ENCODE measurements at regions not wholly inside any gene's neighbourhood (a gene's known extent, or its start where the extent isn't known, plus 50 kb on each side); places are given as distances from the start of the nearest gene placed in this dataset.
A peak's percentile ranks its signal among the peaks of the same experiment; 100 is the strongest.

DNA sequence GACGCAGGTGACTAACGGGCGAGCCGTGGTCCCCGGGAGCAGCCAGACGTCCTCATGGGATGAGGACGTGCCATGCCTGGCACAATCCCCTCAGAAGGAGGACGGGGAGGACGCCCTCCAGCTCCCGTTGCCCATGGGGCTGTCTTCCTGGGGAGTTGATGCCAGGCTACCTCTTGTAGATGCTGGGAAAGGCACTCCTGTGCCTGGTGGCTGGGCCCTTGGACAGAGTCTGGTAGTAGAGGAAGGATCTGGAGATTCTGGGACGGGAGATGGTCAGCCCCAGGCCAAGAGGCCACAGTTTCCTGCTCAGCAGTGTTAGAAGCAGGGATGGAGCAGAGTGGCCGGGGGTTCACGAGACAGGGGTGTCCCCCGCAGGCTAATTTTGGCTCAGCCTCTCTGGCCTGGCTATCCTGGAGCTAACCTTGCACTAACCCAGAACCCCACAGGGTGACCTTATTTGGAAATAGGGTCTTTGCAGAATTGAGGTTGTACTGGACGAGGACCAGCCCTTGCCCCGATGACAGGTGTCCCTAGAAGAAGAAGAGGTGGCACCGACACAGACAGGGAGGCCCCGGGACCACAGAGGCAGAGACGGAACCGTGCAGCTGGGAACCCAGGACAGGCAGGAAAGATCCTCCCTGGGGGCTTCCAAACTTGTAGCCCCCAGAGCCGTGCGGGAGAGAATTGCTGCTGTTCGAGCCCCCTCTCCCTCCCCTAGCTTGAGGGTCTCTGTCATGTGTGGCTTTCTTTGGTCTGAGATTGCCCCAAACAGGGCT is 50.1 kb upstream of the ADRA2C start:
- no peaks in the 10 kb centered on the region for H3K36me3 ChIP-seq (ENCODE audit: control insufficient read depth, insufficient read depth, low read length)

DNA sequence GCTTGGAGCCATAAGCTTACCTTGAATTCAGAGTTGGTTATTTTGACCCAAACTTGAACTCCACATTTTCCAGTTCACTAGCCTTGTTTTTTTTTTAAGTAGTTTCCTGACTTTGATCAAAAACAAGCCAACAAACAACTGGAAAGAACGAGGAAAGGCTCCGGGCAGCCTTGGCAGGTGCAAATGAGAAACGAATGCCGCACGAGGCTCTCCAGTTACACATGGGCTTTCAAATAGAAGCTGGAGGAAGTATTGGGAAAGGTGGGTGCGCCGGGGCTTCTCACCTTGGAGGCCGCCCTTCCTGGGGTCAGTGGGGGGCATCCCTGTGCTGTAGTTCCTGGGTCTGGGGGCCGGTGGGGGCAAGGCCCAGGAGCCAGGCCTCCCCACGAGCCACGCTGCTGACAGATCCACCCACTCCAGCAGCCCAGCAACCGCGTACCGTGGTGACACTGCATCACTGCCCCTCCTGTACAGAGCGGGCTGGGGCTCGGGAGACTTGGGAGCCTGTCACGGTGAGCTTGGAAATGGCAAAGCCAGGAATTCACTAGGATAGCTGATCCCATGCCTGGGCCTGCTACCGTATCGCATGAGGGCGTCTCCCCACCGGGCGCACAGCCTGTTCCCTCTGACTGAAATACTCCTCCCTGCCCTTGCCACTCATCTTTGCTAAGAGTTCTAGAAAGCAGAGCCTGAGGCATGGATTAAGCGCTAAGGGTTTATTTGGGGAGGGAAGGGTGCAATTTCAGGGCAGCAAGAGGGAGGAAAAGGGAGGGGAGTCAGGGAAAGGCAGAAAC is 50.9 kb upstream of the ADRA2C start:
- Histone ChIP-seq H3K4me3 (ENCODE audit: low read depth, low read length) (no peak overlapping the region), H3K27me3 (ENCODE audit: control insufficient read depth, insufficient read depth, low read length) (no peaks in the 10 kb centered on the region), H3K36me3 (ENCODE audit: control insufficient read depth, insufficient read depth, low read length) (no peaks in the 10 kb centered on the region)
- DNase-seq (ENCODE audit: low read depth) (no peak), FAIRE-seq (no peak)
- TF ChIP-seq CTCF (IDR thresholded peaks at IDR 0.05; ENCODE audit: insufficient read depth, low read length, severe bottlenecking), result no peak

More for the DNA sequence above, 50.1 kb upstream of the ADRA2C start:
- no peak for FAIRE-seq
- no peak overlapping the region for H3K4me3 ChIP-seq (ENCODE audit: low read depth, low read length)
- DNase-seq (ENCODE audit: low read depth), result no peak
- TF ChIP-seq CTCF (IDR thresholded peaks at IDR 0.05; ENCODE audit: insufficient read depth, low read length, severe bottlenecking), result no peak
- H3K27me3 ChIP-seq (ENCODE audit: control insufficient read depth, insufficient read depth, low read length), result no peaks in the 10 kb centered on the region

- H3K27me3 ChIP-seq (ENCODE audit: control insufficient read depth, insufficient read depth, low read length), result no peaks in the 10 kb centered on the region
- H3K4me3 ChIP-seq (ENCODE audit: low read depth, low read length), result no peak overlapping the region
- FAIRE-seq (peak; percentile 99), DNase-seq (ENCODE audit: low read depth) (no peak)
- no peak for TF ChIP-seq CTCF (IDR thresholded peaks at IDR 0.05; ENCODE audit: insufficient read depth, low read length, severe bottlenecking)
- no peaks in the 10 kb centered on the region for H3K36me3 ChIP-seq (ENCODE audit: control insufficient read depth, insufficient read depth, low read length)
Measured at GRCh38 chr4:3714642-3715001, 51.6 kb upstream of the ADRA2C start.

DNA sequence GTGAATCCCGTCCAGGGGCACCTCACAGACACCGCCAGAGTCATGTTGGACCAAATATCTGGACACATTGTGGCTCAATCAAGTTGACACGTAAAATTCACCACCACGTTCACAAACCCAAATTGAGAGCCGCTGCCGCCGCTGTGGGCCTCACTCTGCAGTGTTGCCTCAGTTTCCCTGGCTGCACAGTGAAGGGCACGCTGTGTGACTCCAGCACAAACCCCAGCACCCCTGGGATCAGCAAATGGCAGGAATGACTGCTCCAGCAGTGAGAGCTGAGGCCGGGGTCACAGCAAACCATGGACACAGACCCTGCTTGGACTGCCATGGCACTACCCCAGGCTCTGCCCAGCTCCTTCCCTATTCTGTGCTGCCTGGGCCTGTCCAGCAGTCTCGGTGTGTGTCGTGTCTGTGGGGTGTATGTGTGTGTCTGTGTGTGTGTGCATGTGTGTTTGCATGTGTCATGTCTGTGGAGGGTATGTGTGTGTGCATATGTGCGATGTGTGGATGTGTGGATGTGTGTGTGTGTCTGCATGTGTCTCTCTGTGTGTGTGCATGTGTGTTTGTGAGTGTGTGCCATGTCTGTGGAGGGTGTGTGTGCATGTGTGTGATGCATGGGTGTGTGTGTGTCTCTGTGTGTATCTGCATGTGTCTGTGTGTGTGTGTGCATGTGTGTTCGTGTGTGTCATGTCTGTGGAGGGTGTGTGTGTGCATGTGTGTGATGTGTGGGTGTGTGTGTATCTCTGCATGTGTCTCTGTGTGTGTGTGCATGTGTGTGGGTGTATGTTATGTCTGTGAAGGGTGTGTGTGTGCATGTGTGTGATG is 52.2 kb upstream of the ADRA2C start:
- Histone ChIP-seq H3K4me3 (ENCODE audit: low read depth, low read length) (no peak overlapping the region), H3K27me3 (ENCODE audit: control insufficient read depth, insufficient read depth, low read length) (no peaks in the 10 kb centered on the region), H3K36me3 (ENCODE audit: control insufficient read depth, insufficient read depth, low read length) (no peaks in the 10 kb centered on the region)
- no peak for TF ChIP-seq CTCF (IDR thresholded peaks at IDR 0.05; ENCODE audit: insufficient read depth, low read length, severe bottlenecking)
- FAIRE-seq (no peak), DNase-seq (ENCODE audit: low read depth) (no peak)

DNA sequence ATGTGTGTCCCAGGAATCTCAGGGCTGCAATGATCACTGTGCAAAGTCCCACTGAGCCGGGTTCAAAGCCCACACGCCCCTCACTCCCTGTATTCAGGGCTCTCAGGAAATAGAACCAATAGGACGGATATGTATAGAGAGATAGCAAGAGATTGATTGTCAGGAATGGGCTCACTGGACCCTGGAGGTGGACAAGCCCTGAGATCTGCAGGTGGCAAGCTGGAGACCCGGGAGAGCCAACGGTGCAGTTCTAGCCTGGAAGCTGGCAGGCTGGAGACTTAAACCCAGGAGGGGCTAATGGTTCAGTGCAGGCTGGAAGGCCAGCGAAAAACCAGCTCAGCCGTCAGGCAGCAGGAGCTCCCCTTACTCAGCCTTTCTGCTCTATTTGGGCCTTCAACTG is 52.8 kb upstream of the ADRA2C start:
- DNase-seq (ENCODE audit: low read depth) (no peak), FAIRE-seq (no peak)
- TF ChIP-seq CTCF (IDR thresholded peaks at IDR 0.05; ENCODE audit: insufficient read depth, low read length, severe bottlenecking), result no peak
- H3K36me3 ChIP-seq (ENCODE audit: control insufficient read depth, insufficient read depth, low read length), result no peaks in the 10 kb centered on the region
- H3K4me3 ChIP-seq (ENCODE audit: low read depth, low read length), result no peak overlapping the region
- H3K27me3 ChIP-seq (ENCODE audit: control insufficient read depth, insufficient read depth, low read length), result no peaks in the 10 kb centered on the region

Data from bronchial epithelial cell (primary cell).